H7 (cell line): ENCODE measurements at regions not wholly inside any gene's neighbourhood (a gene's known extent, or its start where the extent isn't known, plus 50 kb on each side); places are given as distances from the start of the nearest gene placed in this dataset.

Source experiments
- DNase-seq: peaks from one replicate; pipeline ENCODE4 v3.0.0; 2012
- H3K27me3 ChIP-seq: 2 replicates; pipeline ENCODE4 v1.6.0; 2011; ENCODE audit warnings: mild to moderate bottlenecking, low read length; ENCODE audit not compliant: control insufficient read depth, insufficient read depth
- H3K36me3 ChIP-seq: replicated peaks from 2 replicates; pipeline ENCODE4 v1.5.1; 2011; ENCODE audit warnings: low read length; ENCODE audit not compliant: control insufficient read depth, insufficient read depth
- H3K4me3 ChIP-seq: 2 replicates; pipeline ENCODE4 v1.5.1; 2011; ENCODE audit warnings: low read depth, mild to moderate bottlenecking, control low read depth, low read length, moderate library complexity; ENCODE audit not compliant: insufficient read depth

GRCh38 chr16:5463820-5464219 lies 366.2 kb upstream of the EEF2KMT start:
- no peak for DNase-seq
- Histone ChIP-seq H3K36me3 (no peaks in the 10 kb centered on the region), H3K27me3 (no peaks in the 10 kb centered on the region), H3K4me3 (no peak overlapping the region)

- no peak for DNase-seq
- Histone ChIP-seq H3K36me3 (no peaks in the 10 kb centered on the region), H3K27me3 (no peaks in the 10 kb centered on the region), H3K4me3 (no peak overlapping the region)
These were observed 364.0 kb upstream of the EEF2KMT start for GRCh38 chr16:5461574-5461973.

DNA sequence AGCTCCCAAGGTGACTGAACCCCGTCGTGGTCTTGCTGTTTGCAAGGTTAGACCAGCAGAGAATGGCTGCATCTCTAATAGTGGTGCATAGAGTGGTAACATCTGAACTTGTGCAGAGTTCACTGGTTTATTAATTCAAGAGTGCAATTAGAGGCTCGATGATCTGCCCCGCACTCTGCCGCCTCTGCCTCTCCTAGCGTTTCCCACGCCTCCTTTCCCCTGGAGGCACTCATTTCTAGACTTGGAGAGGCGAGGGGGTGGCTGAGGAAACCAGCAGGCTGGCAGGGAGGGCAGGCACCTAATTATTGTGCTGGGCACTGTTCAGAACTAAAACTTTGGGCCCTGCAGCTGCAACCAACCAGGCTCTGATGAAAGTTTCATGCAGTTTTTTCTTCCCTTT lies 363.5 kb upstream of the EEF2KMT start:
- no peak for DNase-seq
- Histone ChIP-seq H3K4me3 (no peak overlapping the region), H3K27me3 (no peaks in the 10 kb centered on the region), H3K36me3 (no peaks in the 10 kb centered on the region)

GRCh38 chr16:5460701-5461100 lies 363.1 kb upstream of the EEF2KMT start:
- H3K36me3 ChIP-seq: no peaks in the 10 kb centered on the region
- H3K4me3 ChIP-seq: no peak overlapping the region
- no peak for DNase-seq
- H3K27me3 ChIP-seq: no peaks in the 10 kb centered on the region

DNA sequence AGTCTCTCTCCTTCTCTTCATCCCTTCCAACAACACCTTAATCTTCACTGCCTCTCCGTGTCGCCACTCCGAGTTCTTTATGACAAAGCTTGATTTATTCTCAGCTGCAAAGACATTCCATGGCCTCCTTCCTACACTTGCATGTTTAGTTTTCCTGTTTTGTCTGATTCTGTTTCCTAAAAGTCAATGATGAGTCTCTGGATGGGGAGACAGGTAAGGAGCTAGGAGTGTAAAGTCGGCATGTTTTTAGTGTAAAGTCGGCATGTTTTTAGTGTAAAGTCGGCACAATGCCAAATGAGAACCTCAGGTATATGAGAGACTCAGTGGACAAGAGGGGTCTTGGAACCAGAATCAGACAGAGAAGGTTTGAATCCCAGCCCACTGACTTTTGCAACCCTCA lies 362.3 kb upstream of the EEF2KMT start:
- Histone ChIP-seq H3K36me3 (no peaks in the 10 kb centered on the region), H3K27me3 (no peaks in the 10 kb centered on the region), H3K4me3 (no peak overlapping the region)
- DNase-seq: no peak

- no peak for DNase-seq
These were observed 357.5 kb upstream of the EEF2KMT start for GRCh38 chr16:5455110-5455509.

GRCh38 chr16:5454349-5454748 lies 356.8 kb upstream of the EEF2KMT start:
- Histone ChIP-seq H3K36me3 (no peaks in the 10 kb centered on the region), H3K27me3 (no peaks in the 10 kb centered on the region), H3K4me3 (no peak overlapping the region)
- DNase-seq: no peak

More at GRCh38 chr16:5455110-5455509, 357.5 kb upstream of the EEF2KMT start:
- no peaks in the 10 kb centered on the region for H3K27me3 ChIP-seq
- no peaks in the 10 kb centered on the region for H3K36me3 ChIP-seq
- H3K4me3 ChIP-seq: no peak overlapping the region

GRCh38 chr16:5451641-5452040 lies 354.0 kb upstream of the EEF2KMT start:
- H3K27me3 ChIP-seq: no peaks in the 10 kb centered on the region
- peak; percentile 45 for DNase-seq
- no peaks in the 10 kb centered on the region for H3K36me3 ChIP-seq
- H3K4me3 ChIP-seq: no peak overlapping the region

DNA sequence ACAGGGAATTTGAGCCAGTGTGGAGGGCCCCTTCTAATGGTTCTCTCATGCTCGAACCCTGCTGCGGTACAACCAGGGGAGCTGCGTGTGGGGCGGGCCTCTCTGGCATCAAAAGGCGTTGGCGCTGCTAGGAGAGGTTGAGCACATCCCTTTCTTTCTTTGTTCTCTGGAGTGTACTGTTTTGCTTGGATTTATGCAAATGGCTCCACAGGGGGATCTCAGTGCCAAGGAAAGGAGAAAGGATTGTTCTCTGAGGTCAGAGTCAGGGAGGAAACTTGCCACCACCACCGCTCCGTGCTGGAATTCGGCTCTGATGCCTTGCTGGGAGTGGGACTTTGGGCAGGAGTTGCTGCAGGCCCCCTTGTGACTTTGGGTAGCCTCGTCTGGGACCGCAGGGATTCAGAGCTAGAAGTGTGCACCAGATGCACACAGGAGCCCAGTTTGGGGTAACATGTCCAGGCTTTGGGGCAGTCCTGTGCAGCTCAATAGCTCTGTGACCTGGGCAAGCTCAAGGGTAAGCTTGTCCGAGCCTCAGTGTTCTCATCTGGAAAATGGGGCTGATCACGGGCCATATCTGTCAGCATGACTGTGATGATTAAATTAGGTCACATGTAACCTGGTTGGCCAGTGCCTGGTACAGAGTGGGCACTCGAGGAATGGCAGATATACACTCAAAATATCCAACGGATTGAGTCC lies 353.0 kb upstream of the EEF2KMT start:
- DNase-seq: peak; percentile 51

DNA sequence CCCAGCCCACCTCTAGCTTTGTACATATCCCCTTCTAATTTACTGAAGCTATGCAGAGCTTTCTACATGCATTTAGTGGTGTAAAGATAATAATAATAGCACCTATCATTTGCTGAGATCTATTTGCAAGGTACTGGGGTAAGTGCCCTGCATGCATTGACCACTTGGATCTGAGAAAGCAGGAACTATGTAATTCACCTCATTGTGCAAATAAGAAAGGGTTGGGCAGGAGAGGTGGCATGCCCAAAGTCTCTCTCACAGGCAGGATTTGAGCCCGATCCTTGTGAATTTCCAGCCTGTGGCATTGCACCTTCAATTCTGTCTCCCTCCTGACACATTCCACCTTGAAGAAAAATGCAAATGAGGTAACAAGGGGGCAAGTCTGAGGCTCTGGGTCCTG lies 352.3 kb upstream of the EEF2KMT start:
- DNase-seq: no peak
- no peaks in the 10 kb centered on the region for H3K27me3 ChIP-seq
- H3K36me3 ChIP-seq: no peaks in the 10 kb centered on the region
- no peak overlapping the region for H3K4me3 ChIP-seq

More for the DNA sequence above, 353.0 kb upstream of the EEF2KMT start:
- no peak overlapping the region for H3K4me3 ChIP-seq
- H3K36me3 ChIP-seq: no peaks in the 10 kb centered on the region
- no peaks in the 10 kb centered on the region for H3K27me3 ChIP-seq

GRCh38 chr16:5448798-5449197 lies 351.2 kb upstream of the EEF2KMT start:
- Histone ChIP-seq H3K27me3 (no peaks in the 10 kb centered on the region), H3K36me3 (no peaks in the 10 kb centered on the region), H3K4me3 (no peak overlapping the region)
- DNase-seq: no peak

DNA sequence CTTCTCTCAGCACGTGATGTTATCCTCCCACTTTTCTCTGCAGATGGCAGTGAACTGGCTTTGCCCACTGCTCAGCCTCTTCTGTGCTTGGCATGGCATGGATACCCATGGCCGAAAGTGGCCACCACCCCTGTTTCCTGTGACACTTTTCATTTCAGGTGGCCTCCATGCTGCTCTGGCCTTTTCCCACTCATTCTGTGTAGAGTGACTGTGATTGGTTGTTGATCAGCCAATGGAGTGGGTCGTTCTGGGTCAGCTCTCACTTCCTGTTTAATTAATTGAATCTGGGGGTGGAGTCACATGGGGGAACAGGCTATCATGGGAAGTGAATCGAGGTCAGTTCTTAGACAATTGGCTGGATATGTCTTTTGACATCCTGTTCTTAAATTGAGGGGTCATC lies 350.1 kb upstream of the EEF2KMT start:
- Histone ChIP-seq H3K36me3 (no peaks in the 10 kb centered on the region), H3K27me3 (no peaks in the 10 kb centered on the region), H3K4me3 (no peak overlapping the region)
- DNase-seq: no peak

GRCh38 chr16:5446623-5447240 lies 349.1 kb upstream of the EEF2KMT start:
- no peak for DNase-seq
- H3K4me3 ChIP-seq: no peak overlapping the region
- H3K27me3 ChIP-seq: no peaks in the 10 kb centered on the region
- no peaks in the 10 kb centered on the region for H3K36me3 ChIP-seq

GRCh38 chr16:5444189-5444588 lies 346.6 kb upstream of the EEF2KMT start:
- H3K36me3 ChIP-seq: no peaks in the 10 kb centered on the region
- no peak for DNase-seq
- H3K27me3 ChIP-seq: no peaks in the 10 kb centered on the region
- H3K4me3 ChIP-seq: no peak overlapping the region

GRCh38 chr16:5442986-5443385 lies 345.4 kb upstream of the EEF2KMT start:
- no peaks in the 10 kb centered on the region for H3K27me3 ChIP-seq

More at GRCh38 chr16:5442986-5443385, 345.4 kb upstream of the EEF2KMT start:
- no peak for DNase-seq
- Histone ChIP-seq H3K36me3 (no peaks in the 10 kb centered on the region), H3K4me3 (no peak overlapping the region)
